ENCODE measurements at regions not wholly inside any gene's neighbourhood (a gene's known extent, or its start where the extent isn't known, plus 50 kb on each side); places are given as distances from the start of the nearest gene placed in this dataset.

GRCh38 chr4:68748181-68748991 lies 67.4 kb upstream of the UGT2B10 start:
- Histone ChIP-seq H3K79me2 (ENCODE audit: control insufficient read depth, insufficient read depth, low read length) (no peaks in the 10 kb centered on the region), H3K27me3 (ENCODE audit: control insufficient read depth in 2 of 2, insufficient read depth in 2 of 2, low read length in 2 of 2) (no peaks in the 10 kb centered on the region), H4K20me1 (replicated peaks; ENCODE audit: control insufficient read depth, extremely low read depth, insufficient read depth, low read length) (no peaks in the 10 kb centered on the region), H3K36me3 (ENCODE audit: control insufficient read depth in 2 of 2, extremely low read depth in 1 of 2, insufficient read depth in 2 of 2, low read length in 2 of 2) (no peaks in the 10 kb centered on the region), H3K27ac (ENCODE audit: insufficient read depth, low read depth, low read length) (no peak overlapping the region), H3K9ac (replicated peaks; ENCODE audit: extremely low read depth, insufficient read depth, low read length) (no peak overlapping the region), H3K4me2 (ENCODE audit: insufficient read depth, low read length) (no peak overlapping the region), H3K4me1 (ENCODE audit: control insufficient read depth, extremely low read depth, insufficient read depth, low read length) (no peaks in the 10 kb centered on the region), H3K9me1 (replicated peaks; ENCODE audit: control insufficient read depth, extremely low read depth, insufficient read depth, low read length) (no peaks in the 10 kb centered on the region), H3K9me3 (replicated peaks; ENCODE audit: control insufficient read depth, insufficient read depth, low read length) (peaks cover 3% of the 10 kb centered on the region), H3K4me3 (replicated peaks in 1 of 3; ENCODE audit: insufficient read depth in 1 of 3, low read depth in 1 of 3, low read length in 3 of 3) (no peak overlapping the region), H2AFZ (ENCODE audit: low read depth, low read length) (no peak overlapping the region)
- CTCF ChIA-PET, result no interaction called here
- FAIRE-seq, result no peak
- POLR2A ChIA-PET, result no interaction called here
- intact Hi-C loops (cut with micrococcal nuclease), result no loop called here
- TF ChIP-seq CTCF (IDR thresholded peaks at IDR 0.05; ENCODE audit: extremely low read depth in 1 of 2, insufficient read depth in 1 of 2, low read depth in 1 of 2, low read length in 2 of 2) (no peak), EZH2 (IDR thresholded peaks at IDR 0.05; ENCODE audit: borderline replicate concordance, low read depth, low read length, severe bottlenecking) (no peak), MYC (IDR thresholded peaks at IDR 0.05; ENCODE audit: low read depth, low read length) (no peak), GATA2 (IDR thresholded peaks at IDR 0.05; ENCODE audit: insufficient read depth, insufficient read length, low read depth, low read length) (no peak), POLR2AphosphoS5 (IDR thresholded peaks at IDR 0.05; ENCODE audit: insufficient read depth, low read depth, low read length) (no peak)
- DNase-seq (ENCODE audit: low read depth, low spot score), result peak; percentile 17
- BruUV-seq (replicated peaks), result no TSS peak
- dilution Hi-C loops (cut with MboI; ENCODE audit: extremely low pct_ligation_motif_present, low sequenced_read_pairs), result no loop called here

Data from endothelial cell of umbilical vein (primary cell).